OCI-LY1 (cell line): ENCODE measurements at regions not wholly inside any gene's neighbourhood (a gene's known extent, or its start where the extent isn't known, plus 50 kb on each side); places are given as distances from the start of the nearest gene placed in this dataset.
"Not testable (repeated sequence)": the region's sequence is repeated elsewhere in the genome, so short reads cannot be mapped to it uniquely, and the experiment has no call there.

Experiments used
- H2AFZ ChIP-seq: fragments of 200-600 bp; sonication (generic), shearing (Covaris generic); 2 replicates; pipeline ENCODE4 v1.6.0; 2014; ENCODE audit warnings: antibody characterized with exemption, mild to moderate bottlenecking, low read length
- H3F3A ChIP-seq: fragments of 200-600 bp; sonication (generic), shearing (Covaris generic); 2 replicates; pipeline ENCODE4 v1.6.0; 2014; ENCODE audit warnings: mild to moderate bottlenecking, antibody characterized with exemption, low read length, moderate library complexity; ENCODE audit not compliant: insufficient read depth
- H3K27ac ChIP-seq: fragments of 200-600 bp; sonication (generic); 2 replicates; pipeline ENCODE4 v1.5.1; 2014; ENCODE audit warnings: low read length, mixed run types, mild to moderate bottlenecking, low read depth; ENCODE audit not compliant: poor library complexity, severe bottlenecking
- H3K27me3 ChIP-seq: fragments of 200-600 bp; sonication (generic); 2 replicates; pipeline ENCODE4 v1.6.0; 2014; ENCODE audit warnings: antibody characterized with exemption, mild to moderate bottlenecking, low read length, moderate library complexity; ENCODE audit not compliant: insufficient read depth
- H3K36me3 ChIP-seq: fragments of 200-600 bp; sonication (generic); 2 replicates; pipeline ENCODE4 v1.6.1; 2014; ENCODE audit warnings: mild to moderate bottlenecking, antibody characterized with exemption, low read length, moderate library complexity, mixed read lengths; ENCODE audit not compliant: insufficient read depth
- H3K4me1 ChIP-seq: fragments of 200-600 bp; sonication (generic); 2 replicates; pipeline ENCODE4 v1.5.1; 2014; ENCODE audit warnings: mild to moderate bottlenecking, low read length, moderate library complexity; ENCODE audit not compliant: insufficient read depth, severe bottlenecking
- H3K4me2 ChIP-seq: fragments of 200-600 bp; sonication (generic), shearing (Covaris generic); 2 replicates; pipeline ENCODE4 v1.6.1; 2014; ENCODE audit warnings: low read length
- H3K4me3 ChIP-seq: fragments of 200-600 bp; sonication (generic); 2 replicates; pipeline ENCODE4 v1.5.1; 2014; ENCODE audit warnings: low read length, low read depth, mild to moderate bottlenecking, mixed read lengths; ENCODE audit not compliant: poor library complexity, severe bottlenecking
- H3K79me2 ChIP-seq: fragments of 200-600 bp; shearing (Covaris generic); 2 replicates; pipeline ENCODE4 v1.6.1; 2016; ENCODE audit warnings: mixed run types, low read length, mixed read lengths; ENCODE audit not compliant: insufficient read depth
- H3K9ac ChIP-seq: fragments of 200-600 bp; sonication (generic), shearing (Covaris generic); 2 replicates; pipeline ENCODE4 v1.6.1; 2014; ENCODE audit warnings: mild to moderate bottlenecking, low read length, mixed read lengths
- H3K9me2 ChIP-seq: fragments of 200-600 bp; sonication (generic), shearing (Covaris generic); 2 replicates; pipeline ENCODE4 v1.6.1; 2014; ENCODE audit warnings: low read depth, mild to moderate bottlenecking, low read length, mixed read lengths
- H3K9me3 ChIP-seq: fragments of 200-600 bp; shearing (Covaris generic); 2 replicates; pipeline ENCODE4 v1.6.1; 2014; ENCODE audit warnings: low read length, mixed read lengths
- H4K20me1 ChIP-seq: fragments of 200-600 bp; sonication (generic), shearing (Covaris generic); 2 replicates; pipeline ENCODE4 v1.6.0; 2016; ENCODE audit warnings: mild to moderate bottlenecking, low read length; ENCODE audit not compliant: insufficient read depth
- EZH2 ChIP-seq: fragments of 200-600 bp; sonication (generic), shearing (Covaris generic); IDR thresholded peaks from 2 replicates; pipeline ENCODE4 v1.8.0; 2017; ENCODE audit warnings: borderline replicate concordance, mixed run types, mild to moderate bottlenecking, antibody characterized with exemption, low read length, moderate library complexity, mixed read lengths
- TF ChIP-seq, protein P1 (sequence below): fragments of 200-600 bp; sonication (generic), shearing (Covaris generic); IDR thresholded peaks from 2 replicates; pipeline ENCODE4 v1.5.1; 2017; ENCODE audit warnings: mild to moderate bottlenecking, antibody characterized with exemption, low read length, moderate library complexity, mixed read lengths

DNA sequence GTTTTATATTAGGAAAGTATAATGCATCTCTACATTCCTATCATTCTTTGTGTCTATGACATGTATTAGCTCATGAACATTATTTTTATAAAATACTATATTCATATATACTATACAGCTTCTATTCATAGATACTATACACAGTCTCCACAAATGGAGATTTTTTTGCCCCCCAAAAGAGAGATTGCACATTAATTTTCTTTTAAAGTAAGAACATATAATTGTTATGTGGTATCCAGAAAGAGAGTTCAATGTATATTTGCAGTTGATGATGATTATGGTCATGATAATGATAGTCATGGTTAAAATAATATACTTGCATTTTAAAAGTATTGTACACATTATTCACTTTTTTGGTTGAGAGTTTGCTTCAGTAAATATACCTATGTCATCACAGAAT, 445.3 kb downstream of the DSC3 start:
- Histone ChIP-seq H4K20me1 (no peaks in the 10 kb centered on the region), H3K27me3 (no peaks in the 10 kb centered on the region), H3F3A (no peaks in the 10 kb centered on the region), H3K9ac (no peak overlapping the region), H3K79me2 (no peaks in the 10 kb centered on the region), H3K27ac (no peak overlapping the region), H3K36me3 (no peaks in the 10 kb centered on the region), H3K9me3 (no peaks in the 10 kb centered on the region), H3K4me1 (no peaks in the 10 kb centered on the region), H3K4me3 (no peak overlapping the region), H3K9me2 (no peaks in the 10 kb centered on the region), H2AFZ (no peak overlapping the region), H3K4me2 (no peak overlapping the region)
- TF ChIP-seq EZH2, result no peak
- TF ChIP-seq, protein P1, sequence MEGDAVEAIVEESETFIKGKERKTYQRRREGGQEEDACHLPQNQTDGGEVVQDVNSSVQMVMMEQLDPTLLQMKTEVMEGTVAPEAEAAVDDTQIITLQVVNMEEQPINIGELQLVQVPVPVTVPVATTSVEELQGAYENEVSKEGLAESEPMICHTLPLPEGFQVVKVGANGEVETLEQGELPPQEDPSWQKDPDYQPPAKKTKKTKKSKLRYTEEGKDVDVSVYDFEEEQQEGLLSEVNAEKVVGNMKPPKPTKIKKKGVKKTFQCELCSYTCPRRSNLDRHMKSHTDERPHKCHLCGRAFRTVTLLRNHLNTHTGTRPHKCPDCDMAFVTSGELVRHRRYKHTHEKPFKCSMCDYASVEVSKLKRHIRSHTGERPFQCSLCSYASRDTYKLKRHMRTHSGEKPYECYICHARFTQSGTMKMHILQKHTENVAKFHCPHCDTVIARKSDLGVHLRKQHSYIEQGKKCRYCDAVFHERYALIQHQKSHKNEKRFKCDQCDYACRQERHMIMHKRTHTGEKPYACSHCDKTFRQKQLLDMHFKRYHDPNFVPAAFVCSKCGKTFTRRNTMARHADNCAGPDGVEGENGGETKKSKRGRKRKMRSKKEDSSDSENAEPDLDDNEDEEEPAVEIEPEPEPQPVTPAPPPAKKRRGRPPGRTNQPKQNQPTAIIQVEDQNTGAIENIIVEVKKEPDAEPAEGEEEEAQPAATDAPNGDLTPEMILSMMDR, result no peak

DNA sequence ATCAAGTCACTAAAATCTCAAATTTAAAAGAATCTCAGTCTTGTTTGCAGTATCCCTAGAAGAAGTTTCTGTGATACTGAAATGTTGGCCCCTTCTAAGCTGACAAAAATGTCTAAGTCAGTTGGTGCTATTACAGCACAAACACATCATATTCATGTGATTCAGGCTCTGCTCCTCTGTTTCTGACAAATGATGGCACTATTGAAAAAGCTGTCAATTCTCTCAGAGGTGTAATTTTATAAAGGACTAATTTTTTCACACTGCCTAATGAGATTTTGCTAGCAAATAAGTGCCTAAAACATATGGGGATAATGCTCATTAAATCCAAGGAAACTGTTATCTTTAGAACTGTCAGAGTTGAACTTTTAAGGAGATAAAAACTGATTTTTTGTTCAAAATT, 445.9 kb downstream of the DSC3 start:
- Histone ChIP-seq H3K9me3 (no peaks in the 10 kb centered on the region), H3K36me3 (no peaks in the 10 kb centered on the region), H3K9me2 (no peaks in the 10 kb centered on the region), H3K4me1 (no peaks in the 10 kb centered on the region), H3K79me2 (no peaks in the 10 kb centered on the region), H4K20me1 (no peaks in the 10 kb centered on the region), H2AFZ (no peak overlapping the region), H3K4me3 (no peak overlapping the region), H3F3A (no peaks in the 10 kb centered on the region), H3K27ac (no peak overlapping the region), H3K9ac (no peak overlapping the region), H3K4me2 (no peak overlapping the region), H3K27me3 (no peaks in the 10 kb centered on the region)
- TF ChIP-seq, protein P1, result no peak
- TF ChIP-seq EZH2, result no peak

DNA sequence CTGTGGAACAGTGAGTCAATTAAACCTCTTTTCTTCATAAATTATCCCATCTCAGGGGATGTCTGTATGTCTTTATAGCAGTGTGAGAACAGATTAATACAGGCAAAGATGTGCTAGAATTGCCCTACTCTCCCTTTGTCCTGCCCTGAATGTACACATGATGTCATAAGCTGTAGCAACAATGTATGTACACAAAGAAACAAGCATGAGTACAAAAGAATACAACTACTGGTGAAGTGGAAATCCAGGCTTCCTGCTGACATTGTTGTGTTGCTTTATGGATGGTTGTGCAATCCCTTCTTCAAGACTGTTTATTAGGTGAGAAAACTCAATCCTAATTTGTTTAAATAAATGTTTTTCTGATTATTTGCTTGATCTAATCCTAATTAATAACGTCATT, 446.6 kb downstream of the DSC3 start:
- H3K4me2 ChIP-seq, result no peak overlapping the region
- H3K36me3 ChIP-seq, result no peaks in the 10 kb centered on the region
- H3K9ac ChIP-seq, result no peak overlapping the region
- no peaks in the 10 kb centered on the region for H3K9me3 ChIP-seq
- no peaks in the 10 kb centered on the region for H3F3A ChIP-seq
- no peaks in the 10 kb centered on the region for H3K9me2 ChIP-seq
- H3K27ac ChIP-seq, result no peak overlapping the region
- H2AFZ ChIP-seq, result no peak overlapping the region
- no peaks in the 10 kb centered on the region for H3K79me2 ChIP-seq
- no peaks in the 10 kb centered on the region for H3K27me3 ChIP-seq
- H3K4me3 ChIP-seq, result no peak overlapping the region
- TF ChIP-seq EZH2, result no peak
- TF ChIP-seq, protein P1, result no peak
- no peaks in the 10 kb centered on the region for H4K20me1 ChIP-seq
- H3K4me1 ChIP-seq, result no peaks in the 10 kb centered on the region

DNA sequence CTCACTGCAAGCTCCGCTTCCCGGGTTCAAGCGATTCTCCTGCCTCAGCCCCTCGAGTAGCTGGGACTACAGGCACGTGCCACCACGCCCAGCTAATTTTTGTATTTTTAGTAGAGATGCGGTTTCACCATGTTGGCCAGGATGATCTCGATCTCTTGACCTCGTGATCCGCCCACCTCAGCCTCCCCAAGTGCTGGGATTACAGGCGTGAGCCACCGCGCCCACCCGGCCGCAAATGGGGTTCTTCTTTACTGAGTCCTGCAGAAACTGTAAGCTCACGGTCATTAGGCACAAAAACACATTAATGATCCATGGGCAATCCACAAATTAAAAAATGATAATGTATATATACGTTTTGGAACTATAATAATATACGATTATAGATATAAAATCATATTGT, 447.6 kb downstream of the DSC3 start:
- not testable (repeated sequence) for H2AFZ ChIP-seq, H3K4me3 ChIP-seq, H3K27me3 ChIP-seq, H3K9ac ChIP-seq, H3K27ac ChIP-seq, H3K36me3 ChIP-seq, H3F3A ChIP-seq, H4K20me1 ChIP-seq, H3K79me2 ChIP-seq, H3K9me2 ChIP-seq, H3K9me3 ChIP-seq, H3K4me2 ChIP-seq, H3K4me1 ChIP-seq
